Tibial artery (tissue), 4 donors: ENCODE measurements at regions not wholly inside any gene's neighbourhood (a gene's known extent, or its start where the extent isn't known, plus 50 kb on each side); places are given as distances from the start of the nearest gene placed in this dataset.
"Not testable (repeated sequence)": the region's sequence is repeated elsewhere in the genome, so short reads cannot be mapped to it uniquely, and the experiment has no call there.

Experiments
- DNase-seq, 2 donors: peaks; one replicate each; pipeline ENCODE4 v3.0.0-alpha.2; 2019
- H3K27ac ChIP-seq, 2 donors: fragments of 200-600 bp; sonication (generic) in 1 of 2; 1 replicate in 1 of 2; 2 replicates in 1 of 2; pipeline ENCODE4 v1.5.1; 2018 to 2019; ENCODE audit warnings: mild to moderate bottlenecking in 1 of 2
- H3K27me3 ChIP-seq, 2 donors: fragments of 200-600 bp; sonication (generic) in 1 of 2; one replicate each; pipeline versions ENCODE4 v1.5.1 to v1.6.0; 2016 to 2019
- H3K36me3 ChIP-seq, 3 donors: fragments of 200-600 bp; sonication (generic) in 2 of 3; one replicate each; pipeline ENCODE4 v1.5.1; 2016 to 2019; ENCODE audit warnings: mild to moderate bottlenecking in 2 of 3
- H3K4me1 ChIP-seq, 4 donors: fragments of 200-600 bp; sonication (generic) in 2 of 4; 1 replicate in 3 of 4; 2 replicates in 1 of 4; pipeline ENCODE4 v1.5.1; 2016 to 2019
- H3K4me3 ChIP-seq, 2 donors: fragments of 200-600 bp; sonication (generic) in 1 of 2; 1 replicate in 1 of 2; 2 replicates in 1 of 2; pipeline ENCODE4 v1.5.1; 2018 to 2019; ENCODE audit warnings: mild to moderate bottlenecking in 2 of 2
- H3K9me3 ChIP-seq, 3 donors: fragments of 200-600 bp; sonication (generic) in 1 of 3; one replicate each; pipeline ENCODE4 v1.5.1; 2016 to 2019
- CTCF ChIP-seq, 2 experiments: fragments of 200-600 bp in 1 of 2; fragments of 450-650 bp in 1 of 2; IDR thresholded peaks; one replicate each; pipeline ENCODE4 v1.5.1; 2017 to 2019; ENCODE audit warnings: antibody characterized with exemption in 2 of 2, mild to moderate bottlenecking in 1 of 2, moderate library complexity in 1 of 2
- intact Hi-C: fragments of 100-400 bp; cut with DNase I; formaldehyde crosslinking; loops from one replicate; pipeline ENCODE4 v1.15.0; 2023; ENCODE audit warnings: low total_unique reads

- H3K27me3 ChIP-seq, H3K27ac ChIP-seq, intact Hi-C loops, H3K4me1 ChIP-seq, H3K9me3 ChIP-seq, H3K4me3 ChIP-seq, H3K36me3 ChIP-seq, DNase-seq: not testable (repeated sequence)
Measured at GRCh38 chr1:120529475-120530089, 114.7 kb downstream of the NBPF8 start.

GRCh38 chr1:120531455-120531854 lies 116.6 kb downstream of the NBPF8 start:
- H3K9me3 ChIP-seq, H3K4me3 ChIP-seq, DNase-seq, H3K27ac ChIP-seq, H3K36me3 ChIP-seq, H3K4me1 ChIP-seq, H3K27me3 ChIP-seq, intact Hi-C loops: not testable (repeated sequence)

GRCh38 chr1:120534361-120535047 lies 119.7 kb downstream of the NBPF8 start:
- H3K9me3 ChIP-seq, H3K27ac ChIP-seq, intact Hi-C loops: not testable (repeated sequence)

GRCh38 chr1:120535052-120535451 lies 120.2 kb downstream of the NBPF8 start:
- not testable (repeated sequence) for DNase-seq, H3K27ac ChIP-seq
- peaks cover 0 to 13% (median 4%) of the 10 kb centered on the region in 3 donors for H3K36me3 ChIP-seq

More at GRCh38 chr1:120534361-120535047, 119.7 kb downstream of the NBPF8 start:
- H3K4me1 ChIP-seq, DNase-seq, H3K27me3 ChIP-seq, H3K4me3 ChIP-seq: not testable (repeated sequence)
- peaks cover 0 to 13% (median 4%) of the 10 kb centered on the region in 3 donors for H3K36me3 ChIP-seq

GRCh38 chr1:120541394-120541793 lies 126.6 kb downstream of the NBPF8 start:
- H3K27ac ChIP-seq, intact Hi-C loops, DNase-seq, H3K9me3 ChIP-seq, H3K4me3 ChIP-seq, H3K4me1 ChIP-seq, H3K36me3 ChIP-seq, H3K27me3 ChIP-seq: not testable (repeated sequence)

More at GRCh38 chr1:120535052-120535451, 120.2 kb downstream of the NBPF8 start:
- H3K9me3 ChIP-seq, H3K27me3 ChIP-seq, H3K4me1 ChIP-seq, intact Hi-C loops, H3K4me3 ChIP-seq: not testable (repeated sequence)

- intact Hi-C loops, H3K27me3 ChIP-seq: not testable (repeated sequence)
Measured at GRCh38 chr1:120542365-120542764, 127.5 kb downstream of the NBPF8 start.

GRCh38 chr1:120542940-120543339 lies 128.1 kb downstream of the NBPF8 start:
- intact Hi-C loops, H3K27ac ChIP-seq, DNase-seq, H3K4me3 ChIP-seq, H3K4me1 ChIP-seq, H3K9me3 ChIP-seq, H3K27me3 ChIP-seq, H3K36me3 ChIP-seq: not testable (repeated sequence)

More at GRCh38 chr1:120542365-120542764, 127.5 kb downstream of the NBPF8 start:
- not testable (repeated sequence) for H3K9me3 ChIP-seq, DNase-seq, H3K4me3 ChIP-seq, H3K36me3 ChIP-seq, H3K27ac ChIP-seq, H3K4me1 ChIP-seq

- H3K9me3 ChIP-seq, H3K27me3 ChIP-seq, H3K27ac ChIP-seq, H3K36me3 ChIP-seq, H3K4me3 ChIP-seq, H3K4me1 ChIP-seq, intact Hi-C loops: not testable (repeated sequence)
- peak; percentile 82 to 83 for DNase-seq
- peak in 1 of 2 experiments; percentile 48 for TF ChIP-seq CTCF (IDR thresholded peaks at IDR 0.05)
Measured at GRCh38 chr1:120544434-120544833, 129.6 kb downstream of the NBPF8 start.

- DNase-seq, H3K27ac ChIP-seq, intact Hi-C loops, H3K4me3 ChIP-seq, H3K27me3 ChIP-seq, H3K36me3 ChIP-seq, H3K4me1 ChIP-seq, H3K9me3 ChIP-seq: not testable (repeated sequence)
Measured at GRCh38 chr1:120550335-120550734, 135.5 kb downstream of the NBPF8 start.

GRCh38 chr1:120552190-120552589 lies 137.4 kb downstream of the NBPF8 start:
- H3K27ac ChIP-seq, DNase-seq, H3K4me3 ChIP-seq, H3K9me3 ChIP-seq, H3K27me3 ChIP-seq, H3K4me1 ChIP-seq, intact Hi-C loops, H3K36me3 ChIP-seq: not testable (repeated sequence)

GRCh38 chr1:120557605-120558302 lies 142.9 kb downstream of the NBPF8 start:
- H3K27me3 ChIP-seq, intact Hi-C loops, H3K4me1 ChIP-seq, H3K36me3 ChIP-seq, H3K9me3 ChIP-seq: not testable (repeated sequence)
- peak; percentile 20 to 67 for DNase-seq
- peak overlapping the region; percentile 57 to 59 for H3K4me3 ChIP-seq
- H3K27ac ChIP-seq, result peak overlapping the region; percentile 59 to 78

GRCh38 chr1:120558303-120559060 lies 143.6 kb downstream of the NBPF8 start:
- H3K9me3 ChIP-seq, H3K4me1 ChIP-seq, H3K36me3 ChIP-seq, intact Hi-C loops, H3K27me3 ChIP-seq: not testable (repeated sequence)
- H3K27ac ChIP-seq, result peak overlapping the region; percentile 57 to 78
- peak; percentile 70 to 87 for DNase-seq
- H3K4me3 ChIP-seq, result peak overlapping the region; percentile 57 to 59
